ENCODE measurements at regions not wholly inside any gene's neighbourhood (a gene's known extent, or its start where the extent isn't known, plus 50 kb on each side); places are given as distances from the start of the nearest gene placed in this dataset.
"Not testable (repeated sequence)": the region's sequence is repeated elsewhere in the genome, so short reads cannot be mapped to it uniquely, and the experiment has no call there.

DNA sequence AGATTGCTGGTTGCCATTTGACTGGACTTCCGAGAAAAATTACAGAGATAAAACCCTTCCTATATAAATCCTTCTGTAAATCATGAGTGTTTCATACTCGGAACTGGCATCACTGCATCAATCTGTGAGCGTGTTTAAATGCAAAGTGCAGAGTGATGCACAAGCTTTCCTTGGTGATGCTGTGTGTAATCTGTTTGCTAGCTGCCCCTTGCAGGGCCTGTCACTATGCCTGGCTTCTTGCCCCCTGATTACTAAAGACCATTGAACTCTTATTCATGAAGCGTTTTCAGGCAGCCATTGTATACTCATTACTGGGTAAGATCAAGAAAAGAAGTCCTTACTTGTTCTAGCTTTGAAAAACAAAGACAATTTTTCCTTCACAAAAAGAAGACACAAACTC lies 266.9 kb upstream of the FANCL start:
- DNase-seq (ENCODE audit: low read depth in 1 of 2, low spot score in 1 of 2): no peak

DNA sequence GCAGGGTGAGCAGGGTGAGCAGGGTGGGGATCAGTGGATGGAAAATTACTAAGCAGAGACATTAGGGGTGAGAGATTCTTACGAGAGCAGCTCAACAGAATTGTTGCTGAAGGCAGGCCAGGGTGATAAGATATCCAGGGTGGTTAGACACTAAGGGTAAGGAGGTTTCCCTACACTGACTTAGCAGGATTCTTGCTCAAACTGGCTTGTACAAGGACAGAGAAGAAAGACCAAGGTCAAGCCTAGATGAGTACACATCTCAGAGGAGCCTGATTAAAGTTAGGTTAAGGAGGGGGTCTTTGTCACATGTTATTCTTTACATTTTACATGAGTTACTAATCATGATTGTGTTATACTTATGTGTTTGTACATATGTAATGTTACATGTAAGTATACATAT lies 262.8 kb upstream of the FANCL start:
- DNase-seq (ENCODE audit: low read depth in 1 of 2, low spot score in 1 of 2): no peak

- DNase-seq (ENCODE audit: low read depth in 1 of 2, low spot score in 1 of 2): no peak
Observed at GRCh38 chr2:58502931-58503330, 261.8 kb upstream of the FANCL start.

DNA sequence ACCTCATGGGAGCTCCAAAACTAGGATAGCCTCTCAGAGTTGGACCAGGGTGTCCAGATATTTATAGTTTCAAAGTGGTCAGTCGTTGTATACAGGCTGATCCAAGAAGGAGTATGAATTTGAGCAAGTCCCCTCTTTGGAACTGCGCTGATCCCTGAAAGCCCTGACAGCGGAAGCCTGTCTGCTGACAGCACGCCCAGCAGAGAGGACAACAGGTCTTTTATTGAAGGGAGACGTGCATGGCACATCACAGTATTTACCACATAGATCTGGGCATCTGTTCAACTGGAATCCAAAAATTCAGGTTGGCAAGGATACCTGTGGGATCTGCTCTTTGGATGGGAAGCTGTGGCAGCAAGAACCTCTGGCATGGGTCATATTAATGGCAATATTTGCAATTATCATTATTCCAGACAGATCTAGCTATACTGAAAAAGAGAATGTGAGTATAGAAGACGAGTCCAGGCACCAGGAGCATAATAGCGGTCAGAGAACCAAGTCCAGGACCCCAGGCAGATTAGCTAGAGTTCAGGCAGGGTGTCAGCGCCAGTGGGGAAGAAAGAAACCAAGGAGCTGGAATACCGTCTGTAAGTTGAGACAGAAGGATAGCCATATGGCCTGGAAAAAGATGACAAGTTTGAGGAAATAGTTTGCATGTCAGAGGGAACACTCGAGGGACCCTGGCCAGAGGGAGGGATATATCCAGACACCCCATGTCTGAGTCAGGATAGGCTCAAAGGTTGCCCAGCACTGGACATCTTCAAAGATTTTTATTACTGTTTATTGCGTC lies 260.4 kb upstream of the FANCL start:
- no peak for DNase-seq (ENCODE audit: low read depth in 1 of 2, low spot score in 1 of 2)

GRCh38 chr2:58497168-58497567 lies 256.0 kb upstream of the FANCL start:
- no peak for DNase-seq (ENCODE audit: low read depth in 1 of 2, low spot score in 1 of 2)

GRCh38 chr2:58495806-58496205 lies 254.7 kb upstream of the FANCL start:
- no peak for DNase-seq (ENCODE audit: low read depth in 1 of 2, low spot score in 1 of 2)

GRCh38 chr2:58494071-58494501 lies 253.0 kb upstream of the FANCL start:
- DNase-seq (ENCODE audit: low read depth in 1 of 2, low spot score in 1 of 2): no peak

DNA sequence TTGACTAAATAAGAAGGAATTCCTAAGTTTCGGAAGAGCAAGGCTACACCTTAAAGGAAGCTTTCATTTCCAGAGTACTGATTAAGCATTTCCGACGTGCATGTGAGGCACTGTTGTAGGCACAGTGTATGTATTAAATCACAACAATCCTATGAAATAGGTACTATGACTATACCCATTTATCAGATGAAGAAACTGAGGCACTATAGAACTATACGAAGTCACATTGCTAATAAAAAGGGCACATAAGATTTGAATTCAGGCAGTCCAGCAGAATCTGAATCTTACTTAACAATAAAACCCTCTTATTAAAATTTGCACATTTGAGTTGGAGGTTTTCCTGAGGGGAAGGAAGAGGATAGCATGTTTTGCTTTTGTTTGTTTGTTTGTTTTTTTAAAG lies 243.5 kb upstream of the FANCL start:
- DNase-seq (ENCODE audit: low read depth in 1 of 2, low spot score in 1 of 2): no peak

- DNase-seq (ENCODE audit: low read depth in 1 of 2, low spot score in 1 of 2): no peak
Observed at GRCh38 chr2:58484221-58484620, 243.1 kb upstream of the FANCL start.

DNA sequence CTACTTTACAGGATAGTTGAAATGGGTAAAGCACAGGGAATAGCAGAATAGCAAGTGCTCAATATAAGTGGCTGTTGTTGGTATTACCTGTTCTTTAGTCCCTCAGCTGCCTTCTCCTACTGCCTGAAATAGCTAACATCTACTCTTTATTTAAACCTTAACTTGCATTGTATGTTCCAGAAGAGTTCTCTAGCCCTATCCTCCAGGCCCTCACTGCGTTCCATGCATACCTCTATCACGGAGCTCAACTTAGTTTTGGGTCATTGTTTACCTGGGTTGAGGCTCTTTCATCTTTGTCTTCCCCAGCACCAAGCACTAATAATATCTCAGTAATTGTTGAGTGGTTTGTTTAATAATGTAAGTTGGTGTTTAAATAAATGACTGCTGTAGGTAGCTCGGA lies 242.2 kb upstream of the FANCL start:
- no peak for DNase-seq (ENCODE audit: low read depth in 1 of 2, low spot score in 1 of 2)

- DNase-seq (ENCODE audit: low read depth in 1 of 2, low spot score in 1 of 2): no peak
Observed at GRCh38 chr2:58481670-58482069, 240.5 kb upstream of the FANCL start.

- DNase-seq (ENCODE audit: low read depth in 1 of 2, low spot score in 1 of 2): no peak
Observed at GRCh38 chr2:58480141-58480540, 239.0 kb upstream of the FANCL start.

- no peak for DNase-seq (ENCODE audit: low read depth in 1 of 2, low spot score in 1 of 2)
Observed at GRCh38 chr2:58479535-58480140, 238.5 kb upstream of the FANCL start.

- DNase-seq (ENCODE audit: low read depth in 1 of 2, low spot score in 1 of 2): no peak
Observed at GRCh38 chr2:58476556-58476955, 235.4 kb upstream of the FANCL start.

DNA sequence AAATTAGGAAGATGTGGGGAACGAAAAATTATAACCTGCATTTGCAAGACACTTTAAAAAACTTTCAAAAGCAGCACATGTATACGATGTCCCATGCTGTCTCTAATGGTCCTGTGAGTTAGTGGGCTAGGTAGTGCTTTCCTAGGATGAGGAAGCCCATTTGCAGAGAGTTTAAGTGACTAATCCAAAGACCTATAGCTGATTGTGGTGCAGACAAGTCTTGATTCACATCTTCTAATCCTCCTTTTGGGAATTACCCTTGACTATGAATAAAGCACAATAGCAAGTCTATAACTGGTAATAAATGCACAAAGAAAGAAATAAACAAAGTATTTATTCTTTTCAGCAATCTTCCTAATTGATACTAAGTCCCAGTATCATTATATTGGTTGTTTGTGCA lies 234.6 kb upstream of the FANCL start:
- no peak for DNase-seq (ENCODE audit: low read depth in 1 of 2, low spot score in 1 of 2)

- no peak for DNase-seq (ENCODE audit: low read depth in 1 of 2, low spot score in 1 of 2)
Observed at GRCh38 chr2:58473165-58473564, 232.0 kb upstream of the FANCL start.

GRCh38 chr2:58466804-58467203 lies 225.7 kb upstream of the FANCL start:
- DNase-seq (ENCODE audit: low read depth in 1 of 2, low spot score in 1 of 2): no peak

- DNase-seq (ENCODE audit: low read depth in 1 of 2, low spot score in 1 of 2): not testable (repeated sequence)
Observed at GRCh38 chr2:58466021-58466420, 224.9 kb upstream of the FANCL start.

DNA sequence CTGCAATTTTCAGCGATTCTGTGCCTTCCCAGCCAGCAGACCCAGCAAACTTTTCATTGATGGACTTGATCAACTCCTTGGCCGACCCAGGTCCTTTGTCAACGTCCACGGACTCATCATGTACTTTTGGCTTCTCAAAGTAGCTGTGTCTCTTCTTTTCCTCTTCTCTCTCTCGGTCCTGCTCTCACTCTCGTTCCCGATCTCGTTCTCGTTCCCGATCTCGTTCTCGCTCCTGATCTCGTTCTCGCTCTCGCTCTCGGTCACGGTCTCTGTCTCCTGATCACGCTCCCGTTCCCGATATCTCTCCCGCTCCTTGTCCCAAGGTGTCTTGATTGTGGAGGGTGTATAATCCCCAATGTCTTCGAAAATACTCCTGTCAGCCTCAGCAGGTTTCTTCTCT lies 219.5 kb upstream of the FANCL start:
- no peak for DNase-seq (ENCODE audit: low read depth in 1 of 2, low spot score in 1 of 2)

DNA sequence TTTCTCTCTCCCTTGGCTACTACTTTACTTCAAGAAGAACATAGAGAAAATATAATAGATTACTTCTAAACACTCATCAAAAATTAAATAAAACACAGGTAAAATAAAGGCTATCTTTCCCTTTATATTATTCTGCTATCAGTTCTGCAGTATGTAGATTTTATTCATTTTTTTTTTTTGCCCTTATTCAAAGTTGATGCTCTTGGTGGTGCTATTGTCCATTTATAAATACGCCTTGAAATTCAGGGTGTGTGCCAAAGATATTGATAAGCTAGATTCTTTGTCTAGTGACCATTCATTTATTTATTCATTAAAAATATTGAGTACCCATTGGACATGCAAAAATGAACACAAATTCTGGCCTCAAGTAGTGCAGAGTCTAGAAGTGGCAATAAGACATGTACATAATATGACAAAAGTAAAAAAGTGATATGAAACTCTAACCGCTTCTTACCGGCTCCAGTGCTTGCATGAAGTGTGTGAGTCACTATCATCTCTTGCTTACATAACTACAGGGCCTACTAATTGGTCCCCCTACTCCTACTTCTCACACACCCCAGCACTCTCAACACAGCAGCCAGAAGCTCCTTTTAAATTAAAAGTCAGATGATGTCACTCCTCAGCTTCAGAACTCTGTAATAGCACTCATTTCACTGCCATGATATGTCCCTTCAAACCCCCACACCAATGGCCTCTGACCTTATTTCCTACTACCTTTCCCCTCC lies 208.3 kb upstream of the FANCL start:
- no peak for DNase-seq (ENCODE audit: low read depth in 1 of 2, low spot score in 1 of 2)

DNA sequence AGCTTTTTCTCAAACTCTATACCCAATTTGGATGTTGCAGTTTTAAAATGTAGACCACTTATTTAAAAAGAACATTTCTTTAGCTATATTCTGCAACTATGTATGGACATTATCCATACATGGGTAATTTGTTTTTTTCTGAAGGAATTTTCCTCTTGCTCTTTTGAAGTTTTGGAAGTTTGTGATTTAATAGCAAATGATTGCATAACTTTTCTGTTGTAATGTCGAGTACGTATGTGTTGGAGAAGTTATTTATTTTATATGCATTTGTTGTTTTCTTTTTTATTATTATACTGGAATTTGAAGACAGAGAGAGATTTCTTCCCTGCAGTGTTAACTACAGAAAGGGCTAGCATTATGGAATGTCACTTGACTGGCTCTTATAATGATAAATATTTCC lies 207.7 kb upstream of the FANCL start:
- DNase-seq (ENCODE audit: low read depth in 1 of 2, low spot score in 1 of 2): no peak

GRCh38 chr2:58448065-58448507 lies 207.0 kb upstream of the FANCL start:
- no peak for DNase-seq (ENCODE audit: low read depth in 1 of 2, low spot score in 1 of 2)

Measured in stimulated activated CD4-positive, alpha-beta T cell treated with anti-CD3 and anti-CD28 coated beads, Interleukin-15, amount 100 ng/mL, for 1 hour (primary cell).